ENCODE measurements at regions not wholly inside any gene's neighbourhood (a gene's known extent, or its start where the extent isn't known, plus 50 kb on each side); places are given as distances from the start of the nearest gene placed in this dataset.
A peak's percentile ranks its signal among the peaks of the same experiment; 100 is the strongest.

GRCh38 chr2:15111718-15112117, 449.4 kb downstream of the NBAS start:
- no peak for DNase-seq (ENCODE audit: low read depth)
- no peaks in the 10 kb centered on the region for H3K27me3 ChIP-seq (replicated peaks; ENCODE audit: control insufficient read depth, insufficient read depth, low read length)
- H3K36me3 ChIP-seq (ENCODE audit: control insufficient read depth, insufficient read depth, low read length, severe bottlenecking): no peaks in the 10 kb centered on the region
- peaks cover 52% of the 10 kb centered on the region for H3K9me3 ChIP-seq (ENCODE audit: control insufficient read depth, low read length)
- H3K9ac ChIP-seq (ENCODE audit: low read length): no peak overlapping the region
- peaks cover 2% of the 10 kb centered on the region for H3K4me1 ChIP-seq (ENCODE audit: control insufficient read depth, insufficient read depth, low read length)
- H3K4me3 ChIP-seq (ENCODE audit: low read length): no peak overlapping the region

- no peak overlapping the region for H3K9ac ChIP-seq (ENCODE audit: low read length)
- H3K27me3 ChIP-seq (replicated peaks; ENCODE audit: control insufficient read depth, insufficient read depth, low read length): no peaks in the 10 kb centered on the region
- H3K4me1 ChIP-seq (ENCODE audit: control insufficient read depth, insufficient read depth, low read length): peaks cover 2% of the 10 kb centered on the region
- H3K9me3 ChIP-seq (ENCODE audit: control insufficient read depth, low read length): peaks cover 52% of the 10 kb centered on the region
- DNase-seq (ENCODE audit: low read depth): peak; percentile 38
- H3K36me3 ChIP-seq (ENCODE audit: control insufficient read depth, insufficient read depth, low read length, severe bottlenecking): no peaks in the 10 kb centered on the region
- no peak overlapping the region for H3K4me3 ChIP-seq (ENCODE audit: low read length)
Observed at GRCh38 chr2:15112216-15112615, 448.9 kb downstream of the NBAS start.

- no peaks in the 10 kb centered on the region for H3K27me3 ChIP-seq (replicated peaks; ENCODE audit: control insufficient read depth, insufficient read depth, low read length)
- H3K36me3 ChIP-seq (ENCODE audit: control insufficient read depth, insufficient read depth, low read length, severe bottlenecking): no peaks in the 10 kb centered on the region
- no peak overlapping the region for H3K4me3 ChIP-seq (ENCODE audit: low read length)
- H3K9ac ChIP-seq (ENCODE audit: low read length): no peak overlapping the region
- no peak for DNase-seq (ENCODE audit: low read depth)
- no peaks in the 10 kb centered on the region for H3K4me1 ChIP-seq (ENCODE audit: control insufficient read depth, insufficient read depth, low read length)
- H3K9me3 ChIP-seq (ENCODE audit: control insufficient read depth, low read length): peaks cover 38% of the 10 kb centered on the region
Observed at GRCh38 chr2:15115776-15116175, 445.4 kb downstream of the NBAS start.

GRCh38 chr2:15116830-15117229, 444.3 kb downstream of the NBAS start:
- Histone ChIP-seq H3K4me1 (ENCODE audit: control insufficient read depth, insufficient read depth, low read length) (no peaks in the 10 kb centered on the region), H3K27me3 (replicated peaks; ENCODE audit: control insufficient read depth, insufficient read depth, low read length) (no peaks in the 10 kb centered on the region), H3K4me3 (ENCODE audit: low read length) (no peak overlapping the region), H3K9ac (ENCODE audit: low read length) (no peak overlapping the region), H3K9me3 (ENCODE audit: control insufficient read depth, low read length) (peaks cover 29% of the 10 kb centered on the region), H3K36me3 (ENCODE audit: control insufficient read depth, insufficient read depth, low read length, severe bottlenecking) (no peaks in the 10 kb centered on the region)
- DNase-seq (ENCODE audit: low read depth): no peak

All from adipocyte (in vitro differentiated cells).